ENCODE measurements at regions not wholly inside any gene's neighbourhood (a gene's known extent, or its start where the extent isn't known, plus 50 kb on each side); places are given as distances from the start of the nearest gene placed in this dataset.
"Not testable (repeated sequence)": the region's sequence is repeated elsewhere in the genome, so short reads cannot be mapped to it uniquely, and the experiment has no call there.

- TF ChIP-seq FOXP2 (optimal IDR thresholded peaks at IDR 0.05; ENCODE audit: control extremely low read depth, extremely low read length, insufficient read depth), result no peak
- no peak for TF ChIP-seq EZH2 (IDR thresholded peaks at IDR 0.05)
- no peak for TF ChIP-seq POLR2AphosphoS5 (IDR thresholded peaks at IDR 0.05; ENCODE audit: borderline replicate concordance, low read depth, low read length)
- Histone ChIP-seq H3K27ac (no peak overlapping the region), H3K9me3 (ENCODE audit: low read depth, low read length) (no peaks in the 10 kb centered on the region), H3K9ac (ENCODE audit: insufficient read length) (no peak overlapping the region), H3K36me3 (ENCODE audit: insufficient read depth, low read length) (no peaks in the 10 kb centered on the region), H3K4me3 (no peak overlapping the region)
- no peak for DNase-seq (ENCODE audit: low read depth, low spot score)
These were observed 268.8 kb upstream of the ARHGEF26 start for GRCh38 chr3:153852355-153852754.

- no peak for DNase-seq (ENCODE audit: low read depth, low spot score)
- H3K9me3 ChIP-seq (ENCODE audit: low read depth, low read length), result no peaks in the 10 kb centered on the region
- no peak overlapping the region for H3K4me3 ChIP-seq
- H3K9ac ChIP-seq (ENCODE audit: insufficient read length), result no peak overlapping the region
- no peaks in the 10 kb centered on the region for H3K36me3 ChIP-seq (ENCODE audit: insufficient read depth, low read length)
- no peak overlapping the region for H3K27ac ChIP-seq
- TF ChIP-seq POLR2AphosphoS5 (IDR thresholded peaks at IDR 0.05; ENCODE audit: borderline replicate concordance, low read depth, low read length), result no peak
- no peak for TF ChIP-seq FOXP2 (optimal IDR thresholded peaks at IDR 0.05; ENCODE audit: control extremely low read depth, extremely low read length, insufficient read depth)
- no peak for TF ChIP-seq EZH2 (IDR thresholded peaks at IDR 0.05)
These were observed 268.0 kb upstream of the ARHGEF26 start for GRCh38 chr3:153853163-153853562.

- DNase-seq (ENCODE audit: low read depth, low spot score), result no peak
- Histone ChIP-seq H3K9me3 (ENCODE audit: low read depth, low read length) (no peaks in the 10 kb centered on the region), H3K36me3 (ENCODE audit: insufficient read depth, low read length) (no peaks in the 10 kb centered on the region), H3K4me3 (no peak overlapping the region), H3K27ac (no peak overlapping the region), H3K9ac (ENCODE audit: insufficient read length) (no peak overlapping the region)
- no peak for TF ChIP-seq POLR2AphosphoS5 (IDR thresholded peaks at IDR 0.05; ENCODE audit: borderline replicate concordance, low read depth, low read length)
- TF ChIP-seq FOXP2 (optimal IDR thresholded peaks at IDR 0.05; ENCODE audit: control extremely low read depth, extremely low read length, insufficient read depth), result no peak
- TF ChIP-seq EZH2 (IDR thresholded peaks at IDR 0.05), result no peak
These were observed 265.4 kb upstream of the ARHGEF26 start for GRCh38 chr3:153855772-153856171.

GRCh38 chr3:153856932-153857331 lies 264.3 kb upstream of the ARHGEF26 start:
- Histone ChIP-seq H3K36me3 (ENCODE audit: insufficient read depth, low read length) (no peaks in the 10 kb centered on the region), H3K4me3 (no peak overlapping the region), H3K27ac (no peak overlapping the region), H3K9me3 (ENCODE audit: low read depth, low read length) (no peaks in the 10 kb centered on the region), H3K9ac (ENCODE audit: insufficient read length) (no peak overlapping the region)
- no peak for TF ChIP-seq FOXP2 (optimal IDR thresholded peaks at IDR 0.05; ENCODE audit: control extremely low read depth, extremely low read length, insufficient read depth)
- no peak for TF ChIP-seq POLR2AphosphoS5 (IDR thresholded peaks at IDR 0.05; ENCODE audit: borderline replicate concordance, low read depth, low read length)
- TF ChIP-seq EZH2 (IDR thresholded peaks at IDR 0.05), result no peak
- no peak for DNase-seq (ENCODE audit: low read depth, low spot score)

- Histone ChIP-seq H3K4me3 (no peak overlapping the region), H3K36me3 (ENCODE audit: insufficient read depth, low read length) (no peaks in the 10 kb centered on the region)
- TF ChIP-seq EZH2 (IDR thresholded peaks at IDR 0.05), result no peak
- TF ChIP-seq POLR2AphosphoS5 (IDR thresholded peaks at IDR 0.05; ENCODE audit: borderline replicate concordance, low read depth, low read length), result no peak
- no peak for TF ChIP-seq FOXP2 (optimal IDR thresholded peaks at IDR 0.05; ENCODE audit: control extremely low read depth, extremely low read length, insufficient read depth)
These were observed 256.4 kb upstream of the ARHGEF26 start for GRCh38 chr3:153864793-153865192.

GRCh38 chr3:153866901-153867300 lies 254.3 kb upstream of the ARHGEF26 start:
- Histone ChIP-seq H3K4me3 (no peak overlapping the region), H3K27ac (no peak overlapping the region), H3K9ac (ENCODE audit: insufficient read length) (no peak overlapping the region), H3K9me3 (ENCODE audit: low read depth, low read length) (no peaks in the 10 kb centered on the region), H3K36me3 (ENCODE audit: insufficient read depth, low read length) (no peaks in the 10 kb centered on the region)
- no peak for DNase-seq (ENCODE audit: low read depth, low spot score)
- TF ChIP-seq FOXP2 (optimal IDR thresholded peaks at IDR 0.05; ENCODE audit: control extremely low read depth, extremely low read length, insufficient read depth), result no peak
- TF ChIP-seq EZH2 (IDR thresholded peaks at IDR 0.05), result no peak

More at GRCh38 chr3:153864793-153865192, 256.4 kb upstream of the ARHGEF26 start:
- DNase-seq (ENCODE audit: low read depth, low spot score), result no peak
- Histone ChIP-seq H3K9ac (ENCODE audit: insufficient read length) (no peak overlapping the region), H3K27ac (no peak overlapping the region), H3K9me3 (ENCODE audit: low read depth, low read length) (no peaks in the 10 kb centered on the region)

GRCh38 chr3:153874348-153874747 lies 246.8 kb upstream of the ARHGEF26 start:
- H3K36me3 ChIP-seq (ENCODE audit: insufficient read depth, low read length); H3K27ac ChIP-seq; H3K4me3 ChIP-seq; H3K9ac ChIP-seq (ENCODE audit: insufficient read length); DNase-seq (ENCODE audit: low read depth, low spot score); H3K9me3 ChIP-seq (ENCODE audit: low read depth, low read length): not testable (repeated sequence)

GRCh38 chr3:153880493-153880892 lies 240.7 kb upstream of the ARHGEF26 start:
- TF ChIP-seq POLR2AphosphoS5 (IDR thresholded peaks at IDR 0.05; ENCODE audit: borderline replicate concordance, low read depth, low read length) (no peak), FOXP2 (optimal IDR thresholded peaks at IDR 0.05; ENCODE audit: control extremely low read depth, extremely low read length, insufficient read depth) (no peak), EZH2 (IDR thresholded peaks at IDR 0.05) (no peak)
- Histone ChIP-seq H3K4me3 (no peak overlapping the region), H3K9me3 (ENCODE audit: low read depth, low read length) (no peaks in the 10 kb centered on the region), H3K36me3 (ENCODE audit: insufficient read depth, low read length) (no peaks in the 10 kb centered on the region), H3K27ac (no peak overlapping the region), H3K9ac (ENCODE audit: insufficient read length) (no peak overlapping the region)
- DNase-seq (ENCODE audit: low read depth, low spot score), result no peak

- no peaks in the 10 kb centered on the region for H3K36me3 ChIP-seq (ENCODE audit: insufficient read depth, low read length)
- no peaks in the 10 kb centered on the region for H3K9me3 ChIP-seq (ENCODE audit: low read depth, low read length)
- no peak for DNase-seq (ENCODE audit: low read depth, low spot score)
- H3K4me3 ChIP-seq, result no peak overlapping the region
- TF ChIP-seq EZH2 (IDR thresholded peaks at IDR 0.05) (no peak), POLR2AphosphoS5 (IDR thresholded peaks at IDR 0.05; ENCODE audit: borderline replicate concordance, low read depth, low read length) (no peak), FOXP2 (optimal IDR thresholded peaks at IDR 0.05; ENCODE audit: control extremely low read depth, extremely low read length, insufficient read depth) (no peak)
- H3K27ac ChIP-seq, result no peak overlapping the region
- no peak overlapping the region for H3K9ac ChIP-seq (ENCODE audit: insufficient read length)
These were observed 240.0 kb upstream of the ARHGEF26 start for GRCh38 chr3:153881201-153881600.

Data from SK-N-MC (cell line).